ENCODE measurements at regions not wholly inside any gene's neighbourhood (a gene's known extent, or its start where the extent isn't known, plus 50 kb on each side); places are given as distances from the start of the nearest gene placed in this dataset.
"Not testable (repeated sequence)": the region's sequence is repeated elsewhere in the genome, so short reads cannot be mapped to it uniquely, and the experiment has no call there.

- intact Hi-C loops (cut with DNase I): no loop called here
- WGBS, 2 donors: 75 to 81% methylated on average over 5 of the region's 5 CpGs
- DNase-seq (no peak), FAIRE-seq (no peak), ATAC-seq (no peak)
- Histone ChIP-seq H3K9me3 (no peaks in the 10 kb centered on the region), H3K4me1 (peaks cover 0 to 4% (median 0%) of the 10 kb centered on the region in 3 donors), H3K36me3 (no peaks in the 10 kb centered on the region), H3K27me3 (no peaks in the 10 kb centered on the region), H3K27ac (no peak overlapping the region), H3K4me3 (no peak overlapping the region)
- TF ChIP-seq CTCF (IDR thresholded peaks at IDR 0.05): no peak
These were observed 200.6 kb downstream of the DUSP10 start for GRCh38 chr1:221541296-221541695.

- Histone ChIP-seq H3K4me1 (peaks cover 0 to 4% (median 4%) of the 10 kb centered on the region in 3 donors), H3K27ac (no peak overlapping the region), H3K4me3 (no peak overlapping the region), H3K9me3 (no peaks in the 10 kb centered on the region), H3K27me3 (no peaks in the 10 kb centered on the region), H3K36me3 (no peaks in the 10 kb centered on the region)
- no peak for DNase-seq
- 21 to 31% methylated on average over 4 of the region's 4 CpGs for WGBS, 2 donors
- FAIRE-seq: peak; percentile 39
- intact Hi-C loops (cut with DNase I): no loop called here
- TF ChIP-seq CTCF (IDR thresholded peaks at IDR 0.05): peak in 3 of 4 donors; percentile 18 to 33 (median 32)
- peak; percentile 50 to 80 (median 76) for ATAC-seq
These were observed 198.3 kb downstream of the DUSP10 start for GRCh38 chr1:221543529-221544120.

GRCh38 chr1:221548942-221549341 is 192.9 kb downstream of the DUSP10 start:
- DNase-seq (peak in 1 of 6 donors; percentile 24), FAIRE-seq (no peak), ATAC-seq (peak; percentile 37 to 72 (median 62))

GRCh38 chr1:221549815-221550214 is 192.1 kb downstream of the DUSP10 start:
- no peak for TF ChIP-seq CTCF (IDR thresholded peaks at IDR 0.05)
- FAIRE-seq: no peak
- no peaks in the 10 kb centered on the region for H3K27me3 ChIP-seq
- H3K9me3 ChIP-seq: no peaks in the 10 kb centered on the region
- peak; percentile 71 to 94 (median 88) for ATAC-seq
- H3K4me1 ChIP-seq: peaks cover 6 to 14% (median 7%) of the 10 kb centered on the region in 3 donors
- H3K4me3 ChIP-seq: no peak overlapping the region
- intact Hi-C loops (cut with DNase I): no loop called here
- peak overlapping the region in 1 of 4 donors; percentile 8 for H3K27ac ChIP-seq
- no peaks in the 10 kb centered on the region for H3K36me3 ChIP-seq
- peak in 1 of 6 donors; percentile 16 for DNase-seq

More at GRCh38 chr1:221548942-221549341, 192.9 kb downstream of the DUSP10 start:
- peaks cover 7 to 14% (median 7%) of the 10 kb centered on the region in 3 donors for H3K4me1 ChIP-seq
- intact Hi-C loops (cut with DNase I): no loop called here
- 49 to 51% methylated on average over 6 of the region's 6 CpGs for WGBS, 2 donors
- H3K9me3 ChIP-seq: no peaks in the 10 kb centered on the region
- no peaks in the 10 kb centered on the region for H3K36me3 ChIP-seq
- H3K27me3 ChIP-seq: no peaks in the 10 kb centered on the region
- no peak overlapping the region for H3K4me3 ChIP-seq
- no peak for TF ChIP-seq CTCF (IDR thresholded peaks at IDR 0.05)
- no peak overlapping the region for H3K27ac ChIP-seq

- H3K36me3 ChIP-seq; ATAC-seq; H3K27me3 ChIP-seq; H3K4me3 ChIP-seq; FAIRE-seq; DNase-seq; H3K9me3 ChIP-seq; H3K27ac ChIP-seq; intact Hi-C loops (cut with DNase I): not testable (repeated sequence)
- peaks cover 7 to 15% (median 14%) of the 10 kb centered on the region in 3 donors for H3K4me1 ChIP-seq
- 93 to 94% methylated on average over 8 of the region's 8 CpGs for WGBS, 2 donors
These were observed 189.1 kb downstream of the DUSP10 start for GRCh38 chr1:221552792-221553191.
